ENCODE measurements at regions not wholly inside any gene's neighbourhood (a gene's known extent, or its start where the extent isn't known, plus 50 kb on each side); places are given as distances from the start of the nearest gene placed in this dataset.

DNA sequence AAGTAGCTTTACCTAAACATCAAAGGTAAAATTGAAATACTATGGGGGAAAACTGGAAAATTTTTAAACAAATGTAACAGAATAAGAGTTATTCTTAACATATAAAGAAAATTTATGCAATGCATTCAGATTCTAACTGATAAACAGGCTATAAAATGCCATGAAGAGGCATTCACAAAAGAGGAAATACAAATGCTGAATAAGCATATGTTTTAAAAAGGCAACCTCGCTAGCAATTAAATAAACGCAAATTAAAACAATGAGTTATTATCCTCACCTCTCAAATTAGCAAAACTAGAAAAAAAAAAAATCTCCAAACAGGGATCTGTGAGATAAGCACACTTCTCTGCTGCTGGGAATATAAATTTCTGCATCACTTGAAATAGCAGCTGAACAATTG lies 63.2 kb upstream of the BRINP1 start:
- TF ChIP-seq CBX8 (IDR thresholded peaks at IDR 0.05), result no peak
- no peak for TF ChIP-seq HMGXB4 (CRISPR knock-in tag; IDR thresholded peaks at IDR 0.05; ENCODE audit: borderline replicate concordance)
- TF ChIP-seq POLR2A (IDR thresholded peaks at IDR 0.05; ENCODE audit: low read length), result no peak
- TF ChIP-seq CTCF (IDR thresholded peaks at IDR 0.05), result no peak
- TF ChIP-seq, protein P1, sequence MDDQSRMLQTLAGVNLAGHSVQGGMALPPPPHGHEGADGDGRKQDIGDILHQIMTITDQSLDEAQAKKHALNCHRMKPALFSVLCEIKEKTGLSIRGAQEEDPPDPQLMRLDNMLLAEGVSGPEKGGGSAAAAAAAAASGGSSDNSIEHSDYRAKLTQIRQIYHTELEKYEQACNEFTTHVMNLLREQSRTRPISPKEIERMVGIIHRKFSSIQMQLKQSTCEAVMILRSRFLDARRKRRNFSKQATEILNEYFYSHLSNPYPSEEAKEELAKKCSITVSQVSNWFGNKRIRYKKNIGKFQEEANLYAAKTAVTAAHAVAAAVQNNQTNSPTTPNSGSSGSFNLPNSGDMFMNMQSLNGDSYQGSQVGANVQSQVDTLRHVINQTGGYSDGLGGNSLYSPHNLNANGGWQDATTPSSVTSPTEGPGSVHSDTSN (IDR thresholded peaks at IDR 0.05), result no peak
- no peak for TF ChIP-seq RAD21 (conservative IDR thresholded peaks at IDR 0.05 in 1 of 2, IDR thresholded peaks at IDR 0.05 in 1 of 2)

Measured in A549 (cell line).